ENCODE measurements at regions not wholly inside any gene's neighbourhood (a gene's known extent, or its start where the extent isn't known, plus 50 kb on each side); places are given as distances from the start of the nearest gene placed in this dataset.

DNA sequence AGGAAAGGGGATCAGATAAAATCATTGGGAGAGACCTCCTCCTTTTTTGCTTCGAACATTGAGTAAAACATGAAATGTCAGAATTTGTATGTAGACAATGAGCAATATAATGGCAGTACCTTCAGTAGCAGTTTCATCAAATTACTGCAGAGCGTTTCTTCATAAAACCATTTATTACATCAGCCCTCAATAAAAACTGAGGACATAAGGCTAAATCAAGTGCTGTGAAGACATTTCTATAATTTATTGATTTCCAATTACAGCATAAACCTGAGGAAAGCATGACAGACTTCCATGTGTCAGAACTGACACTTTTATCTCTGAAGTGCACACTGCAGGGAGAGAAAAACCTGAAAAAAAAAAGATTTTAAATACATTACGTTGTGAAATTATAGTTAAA lies 172.6 kb upstream of the ZNF804B start:
- Histone ChIP-seq H3K9me2 (replicated peaks; ENCODE audit: low read length) (no peaks in the 10 kb centered on the region), H3K9ac (ENCODE audit: low read length) (no peak overlapping the region), H3F3A (ENCODE audit: low read length, unreplicated experiment) (no peaks in the 10 kb centered on the region), H3K4me3 (ENCODE audit: low read length) (no peak overlapping the region), H3K27me3 (ENCODE audit: low read length) (no peaks in the 10 kb centered on the region), H4K20me1 (ENCODE audit: low read length) (no peaks in the 10 kb centered on the region), H3K36me3 (ENCODE audit: low read depth, low read length) (no peaks in the 10 kb centered on the region), H3K9me3 (ENCODE audit: low read length) (no peaks in the 10 kb centered on the region), H3K4me1 (ENCODE audit: insufficient read depth, low read length) (no peaks in the 10 kb centered on the region), H3K79me2 (ENCODE audit: low read length) (no peaks in the 10 kb centered on the region), H3K27ac (ENCODE audit: low read length) (no peak overlapping the region), H2AFZ (ENCODE audit: low read length) (no peak overlapping the region), H3K4me2 (ENCODE audit: low read length) (no peak overlapping the region)
- no peak for ATAC-seq
- intact Hi-C loops (cut with micrococcal nuclease): no loop called here
- ChIA-PET CTCF (no interaction called here), POLR2A (ENCODE audit: unreplicated experiment) (no interaction called here)
- no TSS peak for BruUV-seq (replicated peaks)
- no peak for DNase-seq
- TF ChIP-seq EZH2 (IDR thresholded peaks at IDR 0.05; ENCODE audit: low read length, unreplicated experiment) (no peak), EZH2phosphoT487 (IDR thresholded peaks at IDR 0.05; ENCODE audit: borderline replicate concordance, low read length) (no peak)
- TF ChIP-seq, protein P1, sequence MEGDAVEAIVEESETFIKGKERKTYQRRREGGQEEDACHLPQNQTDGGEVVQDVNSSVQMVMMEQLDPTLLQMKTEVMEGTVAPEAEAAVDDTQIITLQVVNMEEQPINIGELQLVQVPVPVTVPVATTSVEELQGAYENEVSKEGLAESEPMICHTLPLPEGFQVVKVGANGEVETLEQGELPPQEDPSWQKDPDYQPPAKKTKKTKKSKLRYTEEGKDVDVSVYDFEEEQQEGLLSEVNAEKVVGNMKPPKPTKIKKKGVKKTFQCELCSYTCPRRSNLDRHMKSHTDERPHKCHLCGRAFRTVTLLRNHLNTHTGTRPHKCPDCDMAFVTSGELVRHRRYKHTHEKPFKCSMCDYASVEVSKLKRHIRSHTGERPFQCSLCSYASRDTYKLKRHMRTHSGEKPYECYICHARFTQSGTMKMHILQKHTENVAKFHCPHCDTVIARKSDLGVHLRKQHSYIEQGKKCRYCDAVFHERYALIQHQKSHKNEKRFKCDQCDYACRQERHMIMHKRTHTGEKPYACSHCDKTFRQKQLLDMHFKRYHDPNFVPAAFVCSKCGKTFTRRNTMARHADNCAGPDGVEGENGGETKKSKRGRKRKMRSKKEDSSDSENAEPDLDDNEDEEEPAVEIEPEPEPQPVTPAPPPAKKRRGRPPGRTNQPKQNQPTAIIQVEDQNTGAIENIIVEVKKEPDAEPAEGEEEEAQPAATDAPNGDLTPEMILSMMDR (conservative IDR thresholded peaks at IDR 0.05; ENCODE audit: low read depth, low read length): no peak

DNA sequence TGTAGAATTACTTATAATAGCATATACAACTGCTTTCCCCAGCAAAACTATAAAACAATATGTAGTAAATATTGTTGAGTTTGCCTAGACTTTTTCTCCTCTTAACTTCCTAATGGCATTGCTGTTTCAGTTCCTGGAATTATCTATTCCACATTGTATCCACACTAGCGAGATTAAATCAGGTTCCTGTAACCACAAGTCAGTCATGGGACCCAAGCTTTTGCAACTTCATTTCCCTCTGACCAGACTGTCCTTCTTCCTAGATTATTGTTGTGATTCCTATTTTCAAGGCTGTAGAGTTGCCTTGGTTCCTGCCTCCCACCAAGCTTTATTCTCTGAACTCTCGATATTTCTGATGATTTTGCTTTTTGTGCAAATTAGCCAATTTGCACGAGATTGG lies 173.3 kb upstream of the ZNF804B start:
- CTCF ChIA-PET: no interaction called here
- Histone ChIP-seq H3K27me3 (ENCODE audit: low read length) (no peaks in the 10 kb centered on the region), H3K36me3 (ENCODE audit: low read depth, low read length) (no peaks in the 10 kb centered on the region), H3K9me2 (replicated peaks; ENCODE audit: low read length) (no peaks in the 10 kb centered on the region), H3F3A (ENCODE audit: low read length, unreplicated experiment) (no peaks in the 10 kb centered on the region), H3K4me3 (ENCODE audit: low read length) (no peak overlapping the region), H3K9me3 (ENCODE audit: low read length) (no peaks in the 10 kb centered on the region), H3K79me2 (ENCODE audit: low read length) (no peaks in the 10 kb centered on the region), H2AFZ (ENCODE audit: low read length) (no peak overlapping the region), H3K27ac (ENCODE audit: low read length) (no peak overlapping the region), H3K4me1 (ENCODE audit: insufficient read depth, low read length) (no peaks in the 10 kb centered on the region), H4K20me1 (ENCODE audit: low read length) (no peaks in the 10 kb centered on the region), H3K9ac (ENCODE audit: low read length) (no peak overlapping the region), H3K4me2 (ENCODE audit: low read length) (no peak overlapping the region)
- BruUV-seq (replicated peaks): no TSS peak
- no peak for TF ChIP-seq EZH2 (IDR thresholded peaks at IDR 0.05; ENCODE audit: low read length, unreplicated experiment)
- TF ChIP-seq, protein P1 (conservative IDR thresholded peaks at IDR 0.05; ENCODE audit: low read depth, low read length): no peak
- TF ChIP-seq EZH2phosphoT487 (IDR thresholded peaks at IDR 0.05; ENCODE audit: borderline replicate concordance, low read length): no peak
- ATAC-seq (no peak), DNase-seq (no peak)
- POLR2A ChIA-PET (ENCODE audit: unreplicated experiment): no interaction called here
- intact Hi-C loops (cut with micrococcal nuclease): no loop called here

DNA sequence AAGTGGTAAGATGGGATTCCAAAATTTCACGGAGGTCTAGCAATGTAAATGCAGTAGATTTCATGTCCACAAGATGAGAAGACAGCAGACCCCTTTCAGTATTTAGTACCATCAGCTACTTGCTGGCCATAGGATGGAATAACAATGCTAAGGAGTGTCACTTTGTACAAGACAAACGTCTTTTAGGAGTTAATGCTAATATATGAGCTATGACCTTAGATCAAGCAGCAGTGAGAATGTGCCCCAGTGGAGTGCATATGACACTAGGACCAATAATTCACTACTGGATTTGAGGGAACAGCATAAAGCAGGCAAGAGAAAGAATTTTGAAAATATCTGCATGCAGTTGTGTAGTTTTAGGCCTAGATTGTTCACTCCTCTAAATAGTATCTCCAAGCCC lies 182.8 kb upstream of the ZNF804B start:
- no peaks in the 10 kb centered on the region for H3K36me3 ChIP-seq (ENCODE audit: low read depth, low read length)
- ChIA-PET CTCF (no interaction called here), POLR2A (ENCODE audit: unreplicated experiment) (no interaction called here)
- no peaks in the 10 kb centered on the region for H3K9me3 ChIP-seq (ENCODE audit: low read length)
- H4K20me1 ChIP-seq (ENCODE audit: low read length): no peaks in the 10 kb centered on the region
- no peaks in the 10 kb centered on the region for H3K79me2 ChIP-seq (ENCODE audit: low read length)
- no peak overlapping the region for H3K27ac ChIP-seq (ENCODE audit: low read length)
- no peaks in the 10 kb centered on the region for H3K4me1 ChIP-seq (ENCODE audit: insufficient read depth, low read length)
- no peak overlapping the region for H3K9ac ChIP-seq (ENCODE audit: low read length)
- no peak overlapping the region for H3K4me2 ChIP-seq (ENCODE audit: low read length)
- no peak overlapping the region for H3K4me3 ChIP-seq (ENCODE audit: low read length)
- intact Hi-C loops (cut with micrococcal nuclease): no loop called here
- DNase-seq (no peak), ATAC-seq (no peak)
- TF ChIP-seq, protein P1 (conservative IDR thresholded peaks at IDR 0.05; ENCODE audit: low read depth, low read length): no peak
- TF ChIP-seq EZH2 (IDR thresholded peaks at IDR 0.05; ENCODE audit: low read length, unreplicated experiment) (no peak), EZH2phosphoT487 (IDR thresholded peaks at IDR 0.05; ENCODE audit: borderline replicate concordance, low read length) (no peak)
- BruUV-seq (replicated peaks): no TSS peak
- H3F3A ChIP-seq (ENCODE audit: low read length, unreplicated experiment): no peaks in the 10 kb centered on the region
- no peak overlapping the region for H2AFZ ChIP-seq (ENCODE audit: low read length)
- no peaks in the 10 kb centered on the region for H3K9me2 ChIP-seq (replicated peaks; ENCODE audit: low read length)
- 0 out of 2 replicates have a peak, but pooled peaks cover 3% of the 10 kb centered on the region for H3K27me3 ChIP-seq (ENCODE audit: low read length)
